Cardiac muscle cell (in vitro differentiated cells and primary cell): ENCODE measurements at regions not wholly inside any gene's neighbourhood (a gene's known extent, or its start where the extent isn't known, plus 50 kb on each side); places are given as distances from the start of the nearest gene placed in this dataset.

ENCODE experiments used
- DNase-seq, 2 donors: peaks; one replicate each; pipeline versions ENCODE4 v3.0.0 to v3.0.0-alpha.2; 2010 to 2017; ENCODE audit warnings: low read depth in 1 of 2, low spot score in 1 of 2
- H3K27ac ChIP-seq: fragments of 200-600 bp; sonication (generic); 2 replicates; pipeline ENCODE4 v1.5.1; 2016
- H3K27me3 ChIP-seq: fragments of 200-600 bp; sonication (generic); 2 replicates; pipeline ENCODE4 v1.6.0; 2016; ENCODE audit warnings: control low read depth
- H3K36me3 ChIP-seq: fragments of 200-600 bp; sonication (generic); 2 replicates; pipeline ENCODE4 v1.5.1; 2016; ENCODE audit warnings: control low read depth
- H3K4me1 ChIP-seq: fragments of 200-600 bp; sonication (generic); 2 replicates; pipeline ENCODE4 v1.8.1; 2017; ENCODE audit warnings: low read depth, mild to moderate bottlenecking, mixed run types
- H3K4me3 ChIP-seq: fragments of 200-600 bp; sonication (generic); 2 replicates; pipeline ENCODE4 v1.5.1; 2016; ENCODE audit warnings: mild to moderate bottlenecking
- H3K9me3 ChIP-seq: fragments of 200-600 bp; sonication (generic); 2 replicates; pipeline ENCODE4 v1.5.1; 2017; ENCODE audit warnings: low read depth, mild to moderate bottlenecking, control low read depth
- TF ChIP-seq, protein P1 (sequence below): IDR thresholded peaks from 2 replicates; pipeline ENCODE4 v1.5.1; 2012; ENCODE audit warnings: low read depth, mild to moderate bottlenecking, low read length

- no peaks in the 10 kb centered on the region for H3K36me3 ChIP-seq
- peak; percentile 69 to 72 for DNase-seq
- H3K4me1 ChIP-seq: peaks cover 6% of the 10 kb centered on the region
- H3K4me3 ChIP-seq: no peak overlapping the region
- no peaks in the 10 kb centered on the region for H3K27me3 ChIP-seq
- TF ChIP-seq, protein P1, sequence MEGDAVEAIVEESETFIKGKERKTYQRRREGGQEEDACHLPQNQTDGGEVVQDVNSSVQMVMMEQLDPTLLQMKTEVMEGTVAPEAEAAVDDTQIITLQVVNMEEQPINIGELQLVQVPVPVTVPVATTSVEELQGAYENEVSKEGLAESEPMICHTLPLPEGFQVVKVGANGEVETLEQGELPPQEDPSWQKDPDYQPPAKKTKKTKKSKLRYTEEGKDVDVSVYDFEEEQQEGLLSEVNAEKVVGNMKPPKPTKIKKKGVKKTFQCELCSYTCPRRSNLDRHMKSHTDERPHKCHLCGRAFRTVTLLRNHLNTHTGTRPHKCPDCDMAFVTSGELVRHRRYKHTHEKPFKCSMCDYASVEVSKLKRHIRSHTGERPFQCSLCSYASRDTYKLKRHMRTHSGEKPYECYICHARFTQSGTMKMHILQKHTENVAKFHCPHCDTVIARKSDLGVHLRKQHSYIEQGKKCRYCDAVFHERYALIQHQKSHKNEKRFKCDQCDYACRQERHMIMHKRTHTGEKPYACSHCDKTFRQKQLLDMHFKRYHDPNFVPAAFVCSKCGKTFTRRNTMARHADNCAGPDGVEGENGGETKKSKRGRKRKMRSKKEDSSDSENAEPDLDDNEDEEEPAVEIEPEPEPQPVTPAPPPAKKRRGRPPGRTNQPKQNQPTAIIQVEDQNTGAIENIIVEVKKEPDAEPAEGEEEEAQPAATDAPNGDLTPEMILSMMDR: peak; percentile 70
- H3K27ac ChIP-seq: no peak overlapping the region
- no peaks in the 10 kb centered on the region for H3K9me3 ChIP-seq
Measured at GRCh38 chr1:165073185-165074007, 283.1 kb downstream of the LMX1A start.

DNA sequence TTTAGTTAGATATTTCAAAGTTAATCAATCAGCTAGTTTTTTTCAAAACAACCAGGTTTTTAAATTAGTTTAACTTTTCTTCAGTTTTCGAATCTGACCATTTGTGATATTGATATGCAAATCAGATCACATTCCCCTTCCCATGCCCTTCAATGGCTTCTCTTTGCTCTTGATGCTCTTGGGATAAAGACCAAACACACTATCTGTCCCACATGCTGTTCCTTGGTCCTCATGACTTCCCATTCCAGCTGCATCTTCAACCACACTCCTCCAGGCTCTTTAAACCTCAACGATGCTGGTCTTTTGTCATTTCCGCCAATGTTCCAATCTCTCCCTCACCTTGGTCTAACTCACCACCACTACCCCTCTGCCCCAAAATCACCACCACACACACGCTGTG is 285.8 kb downstream of the LMX1A start:
- H3K4me3 ChIP-seq: no peak overlapping the region
- H3K36me3 ChIP-seq: no peaks in the 10 kb centered on the region
- H3K4me1 ChIP-seq: peaks cover 6% of the 10 kb centered on the region
- H3K27ac ChIP-seq: no peak overlapping the region
- no peaks in the 10 kb centered on the region for H3K27me3 ChIP-seq
- no peaks in the 10 kb centered on the region for H3K9me3 ChIP-seq
- TF ChIP-seq, protein P1: no peak
- DNase-seq: no peak

DNA sequence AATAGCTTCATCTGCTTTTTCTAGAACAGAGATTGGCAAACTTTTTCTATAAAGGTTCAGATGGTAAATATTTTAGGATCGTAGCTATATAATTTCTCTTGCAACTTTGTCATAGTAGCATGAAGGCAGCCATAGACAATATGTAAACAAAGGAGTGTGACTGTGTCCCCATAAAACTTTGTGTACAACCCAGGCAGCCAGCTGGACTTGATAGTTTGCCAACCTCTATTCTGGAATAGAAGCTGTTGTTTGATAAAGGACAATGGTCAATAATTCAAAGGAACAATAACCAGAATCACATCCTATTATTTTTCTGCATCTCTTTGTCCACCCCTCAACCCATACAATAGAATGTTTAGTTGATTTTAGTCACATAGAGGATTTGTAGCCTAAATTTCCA is 286.7 kb downstream of the LMX1A start:
- Histone ChIP-seq H3K4me3 (no peak overlapping the region), H3K4me1 (peaks cover 6% of the 10 kb centered on the region), H3K27ac (no peak overlapping the region), H3K9me3 (no peaks in the 10 kb centered on the region), H3K36me3 (no peaks in the 10 kb centered on the region), H3K27me3 (no peaks in the 10 kb centered on the region)
- TF ChIP-seq, protein P1: no peak
- DNase-seq: no peak

DNA sequence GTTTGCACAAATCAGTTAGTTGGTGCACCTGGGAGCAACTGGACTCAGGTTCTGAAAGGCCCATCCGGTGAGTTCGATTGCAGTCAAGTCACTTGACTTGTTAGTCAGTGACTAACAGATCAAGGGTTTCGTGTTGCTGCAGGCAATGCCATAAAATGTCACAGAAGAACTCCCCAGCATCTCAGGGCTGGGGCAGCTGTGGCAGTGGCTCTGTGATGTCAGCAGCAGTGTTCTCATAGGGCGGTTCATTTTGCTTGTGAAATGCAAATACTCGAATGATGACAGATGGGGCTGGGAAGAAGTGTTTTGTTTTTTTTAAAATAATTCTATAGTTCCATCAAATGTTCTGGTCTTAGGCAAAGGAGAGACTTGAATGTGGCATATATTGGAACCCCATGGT is 287.8 kb downstream of the LMX1A start:
- no peaks in the 10 kb centered on the region for H3K27me3 ChIP-seq
- no peak for DNase-seq
- no peaks in the 10 kb centered on the region for H3K36me3 ChIP-seq
- TF ChIP-seq, protein P1: no peak
- no peaks in the 10 kb centered on the region for H3K9me3 ChIP-seq
- H3K27ac ChIP-seq: no peak overlapping the region
- no peak overlapping the region for H3K4me3 ChIP-seq
- H3K4me1 ChIP-seq: peaks cover 3% of the 10 kb centered on the region

DNA sequence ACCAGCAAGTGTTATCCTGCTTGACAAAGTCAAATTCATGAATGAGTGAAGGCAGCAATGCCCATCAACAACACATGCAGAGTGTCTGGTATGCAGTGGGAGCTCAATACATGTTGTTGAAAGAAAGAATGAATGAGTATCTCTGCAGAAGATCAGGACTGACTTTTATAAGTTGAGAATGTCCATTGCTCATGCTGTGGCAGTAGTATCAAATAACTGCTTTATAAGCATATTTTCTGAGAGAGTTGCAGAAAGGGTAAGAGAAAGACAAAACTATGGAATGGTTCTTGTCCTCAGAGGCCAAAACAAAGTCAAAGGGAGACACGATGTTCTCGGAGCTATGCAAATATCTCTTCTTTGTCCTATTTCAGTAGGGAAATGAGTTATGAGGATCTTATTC is 288.7 kb downstream of the LMX1A start:
- DNase-seq: no peak
- TF ChIP-seq, protein P1: no peak
- Histone ChIP-seq H3K27ac (no peak overlapping the region), H3K27me3 (no peaks in the 10 kb centered on the region), H3K9me3 (no peaks in the 10 kb centered on the region), H3K4me3 (no peak overlapping the region), H3K36me3 (no peaks in the 10 kb centered on the region), H3K4me1 (no peaks in the 10 kb centered on the region)
